Skin epidermis (tissue), 12 donors: ENCODE measurements at regions not wholly inside any gene's neighbourhood (a gene's known extent, or its start where the extent isn't known, plus 50 kb on each side); places are given as distances from the start of the nearest gene placed in this dataset.
"Not testable (repeated sequence)": the region's sequence is repeated elsewhere in the genome, so short reads cannot be mapped to it uniquely, and the experiment has no call there.

Experiments used
- H3K27ac ChIP-seq, 21 experiments: fragments of 200-600 bp; sonication (generic) in 11 of 21; one replicate each; pipeline ENCODE4 v1.5.0; 2020; ENCODE audit warnings: mild to moderate bottlenecking in 3 of 21, inconsistent platforms in 2 of 21, moderate library complexity in 2 of 21
- H3K4me3 ChIP-seq, 7 experiments: fragments of 200-600 bp; sonication (generic) in 2 of 7; one replicate each; pipeline ENCODE4 v1.5.0; 2020; ENCODE audit warnings: inconsistent platforms in 2 of 7, mild to moderate bottlenecking in 2 of 7, moderate library complexity in 1 of 7

DNA sequence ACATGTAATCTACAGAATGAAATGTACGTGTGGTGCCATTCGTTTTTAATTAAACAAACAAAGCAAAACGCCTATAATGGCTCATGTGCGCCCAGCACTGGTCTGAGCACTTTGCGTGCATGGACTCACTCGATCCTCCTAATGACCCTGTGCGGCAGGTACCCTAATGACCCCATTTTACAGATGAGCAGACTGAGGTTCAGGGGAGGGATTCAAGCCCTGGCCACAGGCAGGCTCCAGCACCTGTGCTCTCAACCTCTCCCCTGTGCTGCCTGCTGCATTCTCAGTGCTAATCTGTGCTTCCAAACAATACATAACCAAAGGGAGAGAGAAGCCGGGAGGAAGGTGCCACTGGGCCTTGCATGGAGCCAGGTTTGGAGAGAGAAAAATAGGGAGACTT lies 124.2 kb upstream of the ZBTB40 start:
- no peak overlapping the region for H3K27ac ChIP-seq

DNA sequence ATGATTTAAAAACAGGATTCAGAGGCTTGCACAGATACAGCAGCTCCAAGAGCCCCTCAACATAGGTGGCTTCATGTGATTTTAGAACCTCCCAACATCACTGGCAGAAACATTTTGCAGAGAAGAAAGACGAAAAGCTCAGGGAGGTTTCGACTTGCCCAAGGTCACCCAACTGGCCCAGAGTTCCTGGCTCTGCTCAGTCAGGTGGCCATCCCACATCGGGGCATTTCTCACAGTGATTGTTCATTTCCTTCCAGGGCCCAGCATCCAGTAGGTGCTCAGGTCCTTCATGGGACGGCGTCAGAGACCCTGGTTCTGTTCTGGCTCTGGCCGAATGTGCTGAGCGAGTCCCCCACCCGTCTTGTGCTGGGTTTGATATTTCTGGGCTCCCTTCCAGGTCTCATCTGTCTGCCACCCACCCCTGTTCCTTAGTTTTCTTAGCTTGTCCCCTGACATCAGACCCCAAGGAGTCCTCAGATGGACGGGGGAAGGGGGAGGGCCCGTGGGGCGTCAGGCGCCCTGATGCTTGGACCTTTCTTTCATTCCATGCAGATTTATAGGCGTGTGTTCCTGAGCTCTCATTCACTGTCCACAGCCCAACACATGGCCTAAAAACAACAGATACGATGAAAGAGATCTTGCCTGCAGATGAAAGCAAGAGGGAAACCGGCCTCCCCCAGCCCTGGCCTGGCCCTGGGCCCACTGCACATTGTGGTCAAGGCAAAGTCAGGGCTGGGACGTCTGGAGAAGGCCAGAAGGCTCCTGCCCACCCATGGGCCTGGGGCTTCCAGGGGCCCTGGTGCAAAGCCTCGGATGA lies 123.1 kb upstream of the ZBTB40 start:
- Histone ChIP-seq H3K27ac (no peak overlapping the region), H3K4me3 (no peak overlapping the region)

More for the DNA sequence above, 124.2 kb upstream of the ZBTB40 start:
- H3K4me3 ChIP-seq: no peak overlapping the region

DNA sequence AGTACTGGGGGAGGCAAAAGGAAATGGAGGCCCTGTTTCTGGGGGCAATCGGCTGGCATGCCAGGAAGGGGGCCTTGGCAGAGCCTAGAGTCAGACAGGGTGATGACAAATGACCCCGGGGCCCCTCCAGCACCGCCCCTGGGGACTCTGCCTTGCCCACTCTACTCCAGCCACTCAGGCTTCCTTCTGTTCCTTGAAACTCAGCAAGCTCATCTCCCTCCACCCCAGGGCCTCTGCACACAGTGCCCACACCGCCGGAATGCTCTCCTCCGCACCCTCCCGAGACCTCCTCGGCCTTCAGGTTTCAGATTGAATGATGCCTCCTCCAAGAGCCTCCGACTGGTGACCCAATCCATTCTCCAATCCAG lies 122.5 kb upstream of the ZBTB40 start:
- no peak overlapping the region for H3K4me3 ChIP-seq
- no peak overlapping the region for H3K27ac ChIP-seq

DNA sequence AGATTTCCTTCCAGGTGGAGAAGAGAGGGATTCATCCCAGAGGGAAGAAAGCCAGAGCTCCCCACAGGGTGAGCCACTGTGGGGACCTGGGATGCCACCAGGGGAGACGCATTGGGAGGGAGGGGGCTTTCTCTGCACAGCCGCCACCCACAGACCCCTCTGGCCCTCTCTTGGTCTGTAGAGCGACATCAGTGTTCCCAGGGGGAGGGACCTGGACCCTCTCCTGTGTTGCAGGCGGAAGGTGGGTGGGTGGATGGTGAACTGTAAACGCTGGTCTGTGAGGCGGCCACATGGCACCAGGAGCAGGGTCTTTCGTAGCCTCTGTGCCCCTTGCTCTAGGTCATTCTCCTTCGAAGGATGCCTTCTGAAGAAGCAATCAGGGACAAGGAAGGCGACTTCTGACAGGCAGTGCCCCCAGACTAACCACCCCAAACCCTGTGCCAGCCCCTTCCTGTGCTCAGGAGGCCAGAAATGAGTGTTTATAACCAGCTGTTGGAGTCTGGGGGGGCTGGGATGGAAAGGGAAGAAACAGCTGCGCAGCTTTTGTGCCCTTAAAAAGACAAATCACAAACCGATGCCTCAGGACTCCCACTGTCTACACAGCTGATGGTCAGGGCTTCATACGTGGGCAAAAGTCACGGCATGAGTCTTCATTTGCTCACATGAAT lies 121.4 kb upstream of the ZBTB40 start:
- no peak overlapping the region for H3K4me3 ChIP-seq

DNA sequence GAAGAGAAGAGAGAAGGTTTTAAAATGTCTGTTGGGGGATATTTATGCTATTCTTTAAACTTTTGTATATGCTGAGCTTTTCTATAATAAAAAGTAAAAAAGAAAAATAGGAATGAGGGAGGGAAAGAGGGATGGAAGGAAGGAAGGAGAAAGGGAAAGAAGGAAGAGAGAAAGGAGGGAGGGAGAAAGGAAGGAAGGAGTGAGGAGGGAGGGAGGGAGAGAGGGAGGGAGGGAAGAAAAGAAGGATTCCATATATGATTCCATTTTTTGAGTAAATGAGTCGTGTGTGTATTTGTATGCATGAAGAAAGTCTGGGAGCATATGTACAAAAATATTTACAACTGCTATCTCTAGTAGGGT lies 120.9 kb upstream of the ZBTB40 start:
- no peak overlapping the region for H3K4me3 ChIP-seq
- H3K27ac ChIP-seq: no peak overlapping the region

More for the DNA sequence above, 121.4 kb upstream of the ZBTB40 start:
- no peak overlapping the region for H3K27ac ChIP-seq

DNA sequence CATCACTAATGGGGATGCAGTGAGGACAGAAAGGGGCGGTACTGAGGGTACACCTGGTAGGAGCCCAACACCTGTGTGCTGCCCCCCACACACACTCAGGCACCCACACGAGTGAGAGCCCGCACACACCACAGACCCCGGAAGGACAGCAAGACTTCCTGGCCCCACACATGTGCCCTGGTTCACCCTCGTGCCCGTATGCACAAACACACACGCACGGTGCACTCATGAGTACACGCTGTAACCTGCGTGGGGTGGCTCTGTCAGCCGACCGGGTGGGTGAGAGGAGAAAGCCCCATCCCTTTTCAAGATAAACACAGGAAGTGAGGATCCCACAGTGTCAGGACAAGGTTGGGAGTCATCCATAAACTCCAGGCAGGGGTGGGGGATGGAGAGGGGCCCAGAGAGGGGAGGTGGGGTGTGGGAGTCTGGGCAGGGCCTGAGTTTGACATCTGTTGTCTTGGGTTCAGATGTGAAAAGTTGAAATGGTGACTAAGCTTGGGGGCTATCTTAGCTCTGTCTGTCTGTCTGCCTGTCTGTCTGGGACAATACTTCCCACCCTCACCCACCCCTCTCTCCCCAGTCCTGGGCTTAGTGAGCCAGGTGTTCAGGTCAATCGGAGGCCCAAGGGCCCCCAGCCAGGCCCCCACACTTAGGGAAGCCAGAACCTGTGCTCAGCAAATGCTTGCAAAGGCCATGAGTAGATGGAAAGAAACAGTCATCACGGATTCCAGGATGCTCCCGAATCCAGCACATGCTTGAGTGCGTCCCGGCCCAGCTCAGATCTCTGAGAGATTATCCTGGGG lies 119.8 kb upstream of the ZBTB40 start:
- H3K4me3 ChIP-seq: no peak overlapping the region
- peak overlapping the region in 1 of 21 experiments; percentile 16 for H3K27ac ChIP-seq

DNA sequence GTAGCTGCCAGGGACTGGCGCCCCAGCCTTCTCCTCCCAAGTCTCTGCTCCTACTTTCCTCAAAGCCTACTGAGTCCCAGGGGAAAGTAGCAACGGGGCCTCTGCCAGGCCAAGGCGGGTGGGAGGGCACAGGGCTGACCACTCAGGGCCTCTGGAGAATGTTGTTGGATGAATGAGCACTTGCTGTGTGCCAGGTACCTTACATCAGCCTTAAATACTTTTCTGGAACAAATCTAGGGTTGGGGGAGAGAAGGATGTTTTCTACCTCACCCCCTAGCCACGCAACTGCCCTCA lies 119.3 kb upstream of the ZBTB40 start:
- Histone ChIP-seq H3K4me3 (no peak overlapping the region), H3K27ac (peak overlapping the region in 1 of 21 experiments; percentile 16)

DNA sequence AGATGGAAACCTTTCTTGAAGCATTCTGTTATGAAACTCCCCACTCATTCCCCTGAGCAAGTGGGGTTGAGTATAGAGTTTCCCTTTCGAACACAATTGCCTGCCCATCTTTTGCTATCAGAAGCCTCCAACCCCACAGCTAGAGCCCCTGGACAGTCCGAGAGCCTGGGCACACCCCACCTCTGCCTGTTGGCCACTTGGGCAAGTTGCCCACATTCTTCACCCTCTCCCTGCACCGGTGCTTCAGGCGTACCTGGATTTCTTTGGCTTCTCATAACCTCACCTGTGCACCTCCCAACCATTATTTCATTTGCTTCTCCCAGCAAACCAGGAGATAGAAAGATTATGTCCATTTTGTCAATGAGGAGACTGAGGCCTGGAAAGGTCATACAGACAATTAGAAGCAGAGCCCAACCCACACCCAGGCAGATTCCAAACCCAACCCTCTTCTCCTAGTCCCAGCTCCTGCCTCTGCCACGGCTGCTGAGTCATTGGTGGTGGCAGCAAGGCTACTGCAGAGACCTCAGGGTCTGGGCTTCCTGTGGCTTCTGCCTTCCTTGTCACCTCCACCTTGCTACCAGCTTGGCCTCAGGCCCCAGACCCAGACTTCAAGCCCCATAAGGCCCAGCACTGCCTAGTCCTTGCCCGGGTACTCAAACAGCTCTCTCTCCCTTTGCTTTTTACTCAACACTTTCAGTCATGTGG lies 118.7 kb upstream of the ZBTB40 start:
- Histone ChIP-seq H3K4me3 (no peak overlapping the region), H3K27ac (no peak overlapping the region)

DNA sequence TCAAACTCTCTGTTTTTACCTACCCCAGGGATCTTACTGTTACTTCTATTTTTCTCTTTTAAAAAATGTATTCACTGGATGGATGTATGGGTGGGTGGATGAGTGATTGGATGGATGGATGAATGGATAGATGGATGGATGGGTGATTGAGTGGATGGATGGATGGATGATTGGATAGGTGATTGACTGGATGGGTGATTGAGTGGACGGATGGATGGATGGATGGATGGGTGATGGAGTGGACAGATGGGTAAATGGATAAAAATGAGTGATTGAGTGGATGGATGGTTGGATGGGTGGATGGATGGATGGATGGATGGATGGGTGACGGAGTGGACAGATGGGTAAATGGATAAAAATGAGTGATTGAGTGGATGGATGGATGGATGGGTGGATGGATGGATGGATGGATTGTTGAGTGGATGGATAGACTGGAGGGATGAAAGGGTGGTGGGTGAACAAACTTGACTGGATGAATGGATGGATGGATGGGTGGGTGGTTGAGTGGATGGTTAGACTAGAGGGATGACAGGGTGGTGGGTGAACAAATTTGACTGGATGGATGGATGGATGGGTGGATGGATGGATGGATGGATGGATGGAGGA lies 118.0 kb upstream of the ZBTB40 start:
- Histone ChIP-seq H3K4me3 (no peak overlapping the region), H3K27ac (no peak overlapping the region)

DNA sequence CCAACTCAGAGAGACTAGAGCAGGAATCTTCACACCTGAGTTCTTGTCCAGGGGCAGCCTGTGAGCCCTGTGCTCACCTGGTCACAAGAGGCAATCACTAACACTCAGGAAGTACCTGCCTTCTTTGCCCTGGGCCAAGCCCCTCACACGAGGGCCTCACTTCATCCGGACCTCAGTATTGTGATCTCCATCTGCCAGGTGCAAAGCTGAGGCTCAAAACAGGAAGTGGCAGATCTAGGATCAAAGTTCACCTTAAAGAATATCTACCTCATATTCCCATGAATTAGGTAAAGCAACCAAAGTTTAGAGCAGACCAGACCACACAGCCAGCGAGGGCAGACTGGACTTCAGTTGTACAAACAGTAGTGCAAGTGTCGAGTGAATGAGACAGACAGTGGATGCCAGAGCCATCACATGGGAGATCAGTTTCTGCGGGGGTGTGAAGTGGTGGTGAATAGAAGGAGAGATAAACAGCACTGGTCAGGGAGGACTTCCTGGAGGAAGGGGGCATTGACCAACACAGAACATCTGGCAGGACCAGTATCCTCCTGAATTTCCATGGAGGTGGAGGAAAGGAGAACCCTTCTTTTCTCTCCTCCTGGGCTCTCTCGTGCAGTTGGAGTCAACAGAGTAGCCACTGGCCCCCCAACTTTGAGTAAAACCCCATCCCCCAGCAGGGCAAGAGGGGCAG lies 116.6 kb upstream of the ZBTB40 start:
- Histone ChIP-seq H3K27ac (no peak overlapping the region), H3K4me3 (no peak overlapping the region)

DNA sequence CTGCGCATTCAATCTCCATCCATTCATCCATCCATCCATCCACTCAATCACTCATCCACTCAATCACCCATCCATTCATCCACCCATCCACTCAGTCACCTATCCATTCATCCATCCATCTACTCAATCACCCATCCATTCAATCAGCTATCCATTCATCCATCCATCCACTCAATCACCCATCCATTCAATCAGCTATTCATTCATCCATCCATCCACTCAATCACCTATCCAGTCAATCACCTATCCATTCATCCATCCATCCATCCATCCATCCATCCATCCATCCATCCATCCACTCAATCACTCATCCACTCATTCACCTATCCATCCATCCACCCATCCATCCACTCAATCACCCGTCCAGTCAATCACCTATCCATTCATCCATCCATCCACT lies 115.4 kb upstream of the ZBTB40 start:
- H3K4me3 ChIP-seq, H3K27ac ChIP-seq: not testable (repeated sequence)

DNA sequence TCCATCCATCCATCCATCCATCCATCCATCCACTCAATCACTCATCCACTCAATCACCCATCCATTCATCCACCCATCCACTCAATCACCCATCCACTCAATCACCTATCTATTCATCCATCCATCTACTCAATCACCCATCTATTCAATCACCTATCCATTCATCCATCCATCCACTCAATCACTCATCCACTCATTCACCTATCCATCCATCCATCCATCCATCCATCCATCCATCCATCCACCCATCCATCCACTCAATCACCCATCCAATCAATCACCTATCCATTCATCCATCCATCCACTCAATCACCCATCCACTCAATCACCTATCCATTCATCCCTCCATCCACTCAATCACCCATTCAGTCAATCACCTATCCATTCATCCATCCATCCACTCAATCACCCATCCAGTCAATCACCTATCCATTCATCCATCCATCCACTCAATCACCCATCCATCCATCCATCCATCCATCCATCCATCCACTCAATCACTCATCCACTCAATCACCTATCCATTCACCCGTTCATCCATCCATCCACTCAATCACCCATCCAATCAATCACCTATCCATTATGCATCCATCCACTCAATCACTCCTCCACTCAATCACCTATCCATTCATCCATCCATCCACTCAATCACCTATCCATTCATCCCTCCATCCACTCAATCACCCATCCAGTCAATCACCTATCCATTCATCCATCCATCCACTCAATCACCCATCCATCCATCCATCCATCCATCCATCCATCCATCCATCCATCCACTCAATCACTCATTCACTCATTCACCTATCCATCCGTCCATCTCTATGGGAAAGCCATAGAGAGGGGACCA lies 114.7 kb upstream of the ZBTB40 start:
- not testable (repeated sequence) for H3K27ac ChIP-seq, H3K4me3 ChIP-seq

DNA sequence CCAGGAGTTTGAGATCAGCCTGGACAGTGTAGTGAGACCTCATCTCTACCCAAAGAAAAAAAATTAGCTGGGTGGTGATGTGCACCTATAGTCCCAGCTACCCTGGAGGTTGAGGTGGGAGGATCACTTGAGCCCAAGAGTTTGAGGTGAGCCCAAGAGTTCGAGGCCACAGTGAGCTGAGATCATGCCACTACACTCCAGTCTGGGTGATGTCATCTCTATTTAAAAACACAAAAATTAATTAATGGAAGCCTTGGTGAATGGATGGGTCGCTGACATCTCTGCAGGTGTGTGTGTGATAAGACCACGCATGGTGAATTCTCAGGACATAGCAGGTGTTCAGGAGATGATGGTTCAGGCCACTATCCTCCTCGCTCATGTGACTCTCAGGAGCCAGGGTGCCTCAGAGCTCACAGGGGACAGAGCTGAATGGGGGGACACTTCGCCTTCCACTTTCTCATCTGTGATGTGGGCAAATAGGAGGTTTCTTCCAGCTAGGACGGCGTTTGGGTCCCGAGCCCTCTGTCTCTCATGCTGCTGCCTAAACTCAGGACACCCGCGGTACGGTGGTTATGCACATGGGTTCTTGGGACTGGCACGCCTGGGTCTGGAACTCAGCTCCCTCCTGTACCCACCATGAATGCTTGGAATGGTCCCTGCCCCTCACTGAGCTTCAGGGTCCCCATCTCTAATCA lies 113.4 kb upstream of the ZBTB40 start:
- H3K27ac ChIP-seq: no peak overlapping the region
- H3K4me3 ChIP-seq: no peak overlapping the region

DNA sequence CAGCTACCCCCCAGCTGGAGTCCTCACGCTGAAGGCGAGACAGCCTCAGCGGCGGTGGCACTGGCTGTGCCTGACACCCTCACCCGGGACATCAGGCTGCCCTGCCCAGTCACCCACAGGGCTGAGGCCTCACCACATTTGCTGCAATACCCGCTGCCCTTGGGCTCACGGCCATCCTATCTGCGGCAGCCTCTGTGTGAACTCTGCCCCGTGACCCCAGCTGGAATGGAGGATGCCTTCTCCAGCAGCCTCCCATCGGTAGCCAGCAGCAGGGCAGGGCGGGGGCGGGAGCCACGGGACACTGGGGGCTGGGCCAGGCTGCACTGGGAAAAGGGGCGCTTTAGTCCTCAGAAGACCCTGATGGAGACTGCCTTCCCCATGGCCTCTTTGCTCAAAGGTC lies 112.4 kb upstream of the ZBTB40 start:
- Histone ChIP-seq H3K4me3 (no peak overlapping the region), H3K27ac (no peak overlapping the region)

DNA sequence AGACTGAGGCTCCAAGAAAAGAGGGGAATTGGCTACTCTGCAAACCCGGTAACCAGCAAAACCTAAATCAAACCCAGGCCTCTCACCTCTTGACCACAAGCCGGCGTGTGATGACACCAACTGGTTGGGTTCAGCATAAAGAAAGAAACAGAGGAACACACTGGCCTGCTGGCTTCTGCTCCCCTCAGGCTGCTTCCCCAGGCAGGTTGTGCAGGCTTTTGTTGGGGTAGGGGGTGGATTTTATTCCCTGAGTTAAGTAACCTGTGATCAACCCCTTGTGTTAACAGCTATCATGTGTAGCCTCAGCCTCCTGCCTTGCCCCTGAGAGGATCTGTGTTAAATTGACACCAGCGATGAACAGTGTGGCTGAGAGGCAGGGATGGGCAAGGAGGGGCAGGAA lies 111.6 kb upstream of the ZBTB40 start:
- Histone ChIP-seq H3K4me3 (no peak overlapping the region), H3K27ac (no peak overlapping the region)

DNA sequence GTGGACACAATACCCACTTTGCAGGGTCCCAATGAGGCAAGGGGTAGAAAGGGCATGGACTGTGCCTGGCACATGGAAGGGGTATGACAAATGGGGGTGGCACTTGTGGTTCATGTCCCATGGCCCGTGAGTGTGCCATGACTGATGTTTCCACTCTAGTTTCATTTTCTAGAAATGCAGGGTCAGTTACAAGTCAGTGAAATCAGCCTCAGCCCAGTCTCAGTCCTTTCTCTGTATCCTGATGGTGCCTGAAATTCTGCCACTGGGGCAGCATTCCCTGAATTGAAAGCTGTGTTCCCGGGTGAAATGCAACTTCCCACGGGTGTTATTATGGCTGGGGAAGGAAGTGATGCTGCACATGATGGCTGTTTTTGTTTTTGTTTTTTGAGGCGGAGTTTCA lies 110.8 kb upstream of the ZBTB40 start:
- no peak overlapping the region for H3K27ac ChIP-seq

DNA sequence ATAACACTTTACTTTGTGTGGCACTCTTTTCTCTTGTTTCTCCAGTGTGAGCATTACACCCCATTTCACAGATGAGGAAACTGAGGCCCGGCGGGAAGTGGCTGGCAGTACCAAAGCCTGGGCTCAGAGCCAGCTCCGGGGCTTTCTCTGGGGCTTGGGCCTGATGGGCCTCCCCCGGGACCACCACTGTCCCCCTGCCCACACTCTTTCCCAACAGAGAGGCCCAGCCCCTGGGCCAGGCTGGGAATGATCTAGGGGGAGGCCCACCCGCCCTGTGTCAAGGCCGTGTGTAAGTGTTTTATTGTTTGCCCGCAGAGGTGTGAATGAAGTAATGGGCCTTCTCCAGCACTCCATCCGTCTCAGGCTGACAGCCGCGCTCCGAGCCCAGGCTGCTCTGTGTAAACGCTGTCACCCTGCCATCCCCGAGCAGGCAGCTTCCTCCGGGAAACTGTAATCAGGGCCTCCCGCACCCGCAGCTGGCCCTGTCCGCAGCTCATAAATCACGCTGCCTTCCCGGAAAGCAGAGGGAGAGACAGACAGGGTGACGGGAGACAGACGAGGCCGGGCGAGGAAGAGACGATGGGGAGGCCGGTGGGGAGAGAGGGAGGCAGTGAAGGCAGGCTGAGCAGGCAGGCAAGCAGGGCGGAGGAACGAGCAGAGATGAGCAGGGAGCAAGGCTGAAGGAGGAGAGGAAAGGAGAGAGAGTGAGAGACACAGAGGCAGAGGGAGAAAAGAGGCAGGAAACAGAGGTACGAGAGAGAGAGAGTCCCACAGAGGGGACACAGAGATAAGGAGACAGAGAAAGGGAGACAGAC lies 109.7 kb upstream of the ZBTB40 start:
- Histone ChIP-seq H3K4me3 (no peak overlapping the region), H3K27ac (peak overlapping the region in 3 of 21 experiments; percentile 25 to 77 (median 69))

More for the DNA sequence above, 110.8 kb upstream of the ZBTB40 start:
- H3K4me3 ChIP-seq: no peak overlapping the region
